ENCODE measurements at regions not wholly inside any gene's neighbourhood (a gene's known extent, or its start where the extent isn't known, plus 50 kb on each side); places are given as distances from the start of the nearest gene placed in this dataset.

DNA sequence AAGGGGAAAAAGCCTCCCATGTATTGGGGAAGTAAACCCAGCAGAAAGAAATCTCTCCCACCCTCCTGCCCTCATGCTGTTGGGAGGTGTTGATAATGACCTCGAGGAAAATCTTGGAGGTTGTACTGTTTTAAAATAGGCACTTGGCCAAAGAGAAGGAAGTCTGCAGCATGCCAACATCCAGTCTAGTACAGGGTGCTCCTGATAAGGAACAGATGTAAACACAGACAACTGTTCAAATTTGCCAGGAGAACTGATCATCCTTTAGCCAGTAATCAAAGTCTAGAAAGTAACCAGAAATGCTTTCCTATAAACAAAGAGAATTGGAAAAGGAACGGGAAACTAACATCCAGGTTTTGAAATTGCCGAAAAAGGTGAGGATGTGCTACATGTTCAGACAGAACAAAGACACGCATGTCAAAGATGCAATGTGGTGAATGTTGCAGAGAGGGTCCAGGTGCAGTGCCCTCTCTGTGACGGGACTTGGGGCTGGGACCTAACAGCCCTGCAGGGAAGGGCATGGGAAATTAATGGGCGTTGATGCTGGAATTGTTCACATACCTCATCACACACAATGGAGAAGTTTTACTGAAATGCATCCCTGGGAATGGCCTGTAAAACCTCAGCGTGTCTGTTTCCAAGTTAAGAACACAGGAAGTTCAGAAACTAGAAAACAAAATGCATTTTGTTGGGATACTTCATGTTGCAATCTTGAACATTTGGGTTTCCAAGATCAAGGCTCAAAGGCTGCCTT lies 125.7 kb upstream of the RND3 start:
- Histone ChIP-seq H3K36me3 (ENCODE audit: control insufficient read depth, insufficient read depth, low read length) (no peaks in the 10 kb centered on the region), H3K4me1 (ENCODE audit: control insufficient read depth, insufficient read depth, low read length, poor library complexity, severe bottlenecking) (no peaks in the 10 kb centered on the region), H3K27me3 (replicated peaks; ENCODE audit: control insufficient read depth, insufficient read depth, low read length, poor library complexity, severe bottlenecking) (no peaks in the 10 kb centered on the region), H3K9me3 (ENCODE audit: control insufficient read depth, low read length) (no peaks in the 10 kb centered on the region), H3K27ac (ENCODE audit: insufficient read depth, low read length, poor library complexity, severe bottlenecking) (no peak overlapping the region), H3K4me3 (ENCODE audit: insufficient read depth, low read depth, low read length, poor library complexity, severe bottlenecking) (no peak overlapping the region)
- DNase-seq = no peak

DNA sequence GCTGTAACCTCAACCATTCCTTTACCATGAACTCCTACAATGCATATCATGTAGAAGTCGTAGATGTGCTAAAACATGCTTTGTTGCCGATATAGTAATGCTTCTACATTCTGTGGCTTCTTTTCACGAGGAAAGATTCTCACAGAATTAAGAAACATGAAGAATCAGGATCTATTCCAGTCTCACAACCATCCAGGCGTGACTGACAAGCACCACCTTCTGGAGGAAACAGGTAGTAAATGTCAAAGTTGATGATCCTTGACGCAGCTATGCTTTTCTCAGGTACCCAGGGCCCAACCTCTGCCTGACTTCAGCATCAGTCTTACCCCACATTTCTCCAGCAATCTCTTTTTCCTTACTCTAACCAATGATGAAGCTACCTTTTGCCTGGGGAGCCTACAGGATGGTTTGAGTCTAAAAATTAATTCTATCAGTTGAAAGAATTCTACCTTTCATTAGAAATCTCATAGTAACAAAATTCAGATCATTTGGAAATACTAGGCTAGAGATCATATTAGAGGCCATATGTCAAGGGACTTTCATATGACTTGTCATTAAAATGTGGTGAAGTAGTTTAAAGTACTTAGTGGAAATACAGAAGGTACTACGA lies 123.3 kb upstream of the RND3 start:
- H3K4me1 ChIP-seq (ENCODE audit: control insufficient read depth, insufficient read depth, low read length, poor library complexity, severe bottlenecking) = no peaks in the 10 kb centered on the region
- H3K27ac ChIP-seq (ENCODE audit: insufficient read depth, low read length, poor library complexity, severe bottlenecking) = no peak overlapping the region
- no peaks in the 10 kb centered on the region for H3K36me3 ChIP-seq (ENCODE audit: control insufficient read depth, insufficient read depth, low read length)
- no peak overlapping the region for H3K4me3 ChIP-seq (ENCODE audit: insufficient read depth, low read depth, low read length, poor library complexity, severe bottlenecking)
- no peaks in the 10 kb centered on the region for H3K9me3 ChIP-seq (ENCODE audit: control insufficient read depth, low read length)
- H3K27me3 ChIP-seq (replicated peaks; ENCODE audit: control insufficient read depth, insufficient read depth, low read length, poor library complexity, severe bottlenecking) = no peaks in the 10 kb centered on the region
- DNase-seq = no peak

DNA sequence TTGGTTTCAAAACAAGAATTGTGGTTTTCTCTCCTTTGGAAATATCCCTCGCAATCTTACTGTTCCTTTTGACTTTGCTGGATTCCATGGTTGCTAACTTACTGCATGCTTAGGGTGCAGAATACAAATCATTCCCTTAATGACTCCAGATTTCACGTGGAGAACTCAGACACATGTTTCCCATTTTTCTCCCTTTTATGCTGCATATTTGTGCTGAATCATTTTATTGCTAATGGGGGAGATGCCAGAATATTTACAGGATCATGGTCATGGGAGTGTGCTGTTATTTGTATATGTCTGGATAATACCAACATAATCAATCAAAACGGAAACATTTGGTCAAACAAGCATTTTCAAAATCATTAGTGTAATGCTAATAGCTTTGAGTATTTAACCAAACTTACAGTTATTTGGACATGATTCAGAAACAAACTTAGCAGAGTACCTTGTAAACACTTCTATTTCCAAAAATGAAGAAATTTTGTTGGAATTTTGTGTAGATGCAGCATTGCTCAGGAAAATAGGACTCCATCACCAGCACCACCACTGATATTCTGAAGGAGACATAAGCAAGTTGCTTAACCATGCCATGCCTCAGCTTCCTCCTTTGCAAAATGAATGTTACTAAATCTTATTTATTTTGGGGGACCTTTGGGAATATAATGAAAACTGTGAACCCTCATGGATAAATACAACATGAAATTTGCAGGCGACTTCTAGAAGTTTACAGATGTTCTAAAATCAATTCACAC lies 122.5 kb upstream of the RND3 start:
- no peak overlapping the region for H3K27ac ChIP-seq (ENCODE audit: insufficient read depth, low read length, poor library complexity, severe bottlenecking)
- H3K36me3 ChIP-seq (ENCODE audit: control insufficient read depth, insufficient read depth, low read length) = no peaks in the 10 kb centered on the region
- DNase-seq = no peak
- H3K4me3 ChIP-seq (ENCODE audit: insufficient read depth, low read depth, low read length, poor library complexity, severe bottlenecking) = no peak overlapping the region
- H3K4me1 ChIP-seq (ENCODE audit: control insufficient read depth, insufficient read depth, low read length, poor library complexity, severe bottlenecking) = no peaks in the 10 kb centered on the region
- H3K9me3 ChIP-seq (ENCODE audit: control insufficient read depth, low read length) = no peaks in the 10 kb centered on the region
- H3K27me3 ChIP-seq (replicated peaks; ENCODE audit: control insufficient read depth, insufficient read depth, low read length, poor library complexity, severe bottlenecking) = no peaks in the 10 kb centered on the region

DNA sequence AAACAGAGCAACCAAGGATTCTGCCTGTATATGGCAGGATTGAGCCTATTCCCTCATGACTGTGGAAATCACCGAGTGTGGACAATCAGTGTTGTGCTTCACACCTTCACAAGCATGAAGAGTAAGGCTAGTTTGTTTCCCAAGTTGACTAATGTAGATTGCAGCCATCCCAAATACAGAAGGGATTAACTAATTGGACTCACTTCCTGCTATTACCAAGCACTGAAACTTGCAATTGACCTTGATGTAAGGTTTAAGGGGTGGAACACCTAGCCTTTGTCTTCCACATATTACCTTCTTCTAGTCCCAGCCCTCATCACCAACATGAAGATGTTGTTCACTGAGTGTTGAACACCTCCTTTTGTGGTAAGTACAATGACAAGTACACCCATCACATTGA lies 120.9 kb upstream of the RND3 start:
- no peak for DNase-seq
- no peaks in the 10 kb centered on the region for H3K4me1 ChIP-seq (ENCODE audit: control insufficient read depth, insufficient read depth, low read length, poor library complexity, severe bottlenecking)
- H3K9me3 ChIP-seq (ENCODE audit: control insufficient read depth, low read length) = no peaks in the 10 kb centered on the region
- no peak overlapping the region for H3K4me3 ChIP-seq (ENCODE audit: insufficient read depth, low read depth, low read length, poor library complexity, severe bottlenecking)
- H3K36me3 ChIP-seq (ENCODE audit: control insufficient read depth, insufficient read depth, low read length) = no peaks in the 10 kb centered on the region
- no peak overlapping the region for H3K27ac ChIP-seq (ENCODE audit: insufficient read depth, low read length, poor library complexity, severe bottlenecking)
- H3K27me3 ChIP-seq (replicated peaks; ENCODE audit: control insufficient read depth, insufficient read depth, low read length, poor library complexity, severe bottlenecking) = no peaks in the 10 kb centered on the region

DNA sequence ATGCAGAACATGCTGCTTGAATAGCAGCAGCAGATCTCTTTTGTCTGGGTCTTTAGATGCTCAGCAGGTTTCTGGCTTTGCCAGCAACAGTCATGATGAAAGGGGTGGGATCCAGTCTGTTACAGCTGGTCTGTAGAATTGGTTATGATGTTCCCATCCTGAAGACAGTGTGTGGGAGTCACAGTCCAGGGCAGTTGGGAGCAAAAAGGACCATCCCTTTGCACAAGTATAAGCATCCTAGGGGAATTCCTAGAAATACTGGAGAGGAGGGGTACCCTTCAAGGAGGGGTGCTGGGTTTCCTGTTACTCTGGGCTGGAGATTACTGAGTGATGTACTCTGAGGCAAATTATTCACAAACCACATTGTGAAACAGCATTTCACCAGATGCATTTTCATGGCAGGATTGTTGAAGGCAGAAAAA lies 119.9 kb upstream of the RND3 start:
- no peak overlapping the region for H3K27ac ChIP-seq (ENCODE audit: insufficient read depth, low read length, poor library complexity, severe bottlenecking)
- no peaks in the 10 kb centered on the region for H3K36me3 ChIP-seq (ENCODE audit: control insufficient read depth, insufficient read depth, low read length)
- no peaks in the 10 kb centered on the region for H3K9me3 ChIP-seq (ENCODE audit: control insufficient read depth, low read length)
- no peaks in the 10 kb centered on the region for H3K27me3 ChIP-seq (replicated peaks; ENCODE audit: control insufficient read depth, insufficient read depth, low read length, poor library complexity, severe bottlenecking)
- H3K4me3 ChIP-seq (ENCODE audit: insufficient read depth, low read depth, low read length, poor library complexity, severe bottlenecking) = no peak overlapping the region
- H3K4me1 ChIP-seq (ENCODE audit: control insufficient read depth, insufficient read depth, low read length, poor library complexity, severe bottlenecking) = no peaks in the 10 kb centered on the region
- DNase-seq = no peak

DNA sequence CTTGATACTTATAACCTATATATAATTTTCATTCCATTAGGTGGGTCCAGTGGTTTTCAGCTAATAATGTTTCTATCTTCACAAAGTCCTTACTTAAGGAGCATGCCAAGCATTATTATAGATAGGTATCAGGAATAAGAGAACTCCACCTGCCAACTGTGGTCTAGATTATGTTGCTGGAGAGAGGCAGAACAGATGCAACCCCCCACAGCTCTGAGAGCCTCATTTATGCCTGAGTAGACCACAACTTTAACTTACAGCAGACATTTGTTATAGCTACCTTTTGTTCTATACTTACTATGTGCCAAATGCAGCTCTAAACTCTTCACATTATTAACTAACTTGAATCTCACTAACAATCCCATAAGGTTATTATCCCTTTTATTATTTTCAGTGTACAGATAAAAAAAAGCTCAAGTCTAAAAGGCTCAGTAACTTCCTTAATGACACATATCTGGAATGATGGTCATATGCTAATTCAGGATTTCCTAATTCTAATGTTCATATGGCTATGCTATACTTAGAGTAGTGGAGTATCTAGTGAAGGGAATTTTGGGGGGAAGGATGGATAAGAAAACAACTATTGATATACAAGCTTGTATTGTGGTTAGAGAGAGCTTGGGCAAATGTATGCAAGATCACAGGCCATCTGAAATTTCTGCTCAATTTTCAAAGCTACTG lies 119.1 kb upstream of the RND3 start:
- H3K27ac ChIP-seq (ENCODE audit: insufficient read depth, low read length, poor library complexity, severe bottlenecking) = no peak overlapping the region
- no peak for DNase-seq
- no peaks in the 10 kb centered on the region for H3K4me1 ChIP-seq (ENCODE audit: control insufficient read depth, insufficient read depth, low read length, poor library complexity, severe bottlenecking)
- no peaks in the 10 kb centered on the region for H3K36me3 ChIP-seq (ENCODE audit: control insufficient read depth, insufficient read depth, low read length)
- H3K27me3 ChIP-seq (replicated peaks; ENCODE audit: control insufficient read depth, insufficient read depth, low read length, poor library complexity, severe bottlenecking) = no peaks in the 10 kb centered on the region
- no peak overlapping the region for H3K4me3 ChIP-seq (ENCODE audit: insufficient read depth, low read depth, low read length, poor library complexity, severe bottlenecking)
- no peaks in the 10 kb centered on the region for H3K9me3 ChIP-seq (ENCODE audit: control insufficient read depth, low read length)

DNA sequence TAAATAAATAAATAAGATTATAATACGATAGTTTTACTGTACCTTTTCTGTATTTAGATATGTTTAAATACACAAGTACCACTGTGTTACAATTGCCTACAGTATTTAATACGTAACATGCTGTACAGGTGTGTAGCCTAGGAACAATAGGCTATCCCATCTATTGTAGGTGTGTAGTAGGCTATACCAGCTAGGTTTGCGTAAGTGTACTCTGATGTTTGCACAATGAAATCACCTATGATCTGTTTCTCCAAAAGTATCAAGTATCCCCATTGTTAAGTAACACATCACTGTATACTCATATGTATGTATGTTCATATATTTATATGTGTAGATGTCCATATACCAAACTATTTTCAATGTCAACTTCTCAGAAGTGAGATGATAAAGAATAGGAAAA lies 118.2 kb upstream of the RND3 start:
- Histone ChIP-seq H3K9me3 (ENCODE audit: control insufficient read depth, low read length) (no peaks in the 10 kb centered on the region), H3K27ac (ENCODE audit: insufficient read depth, low read length, poor library complexity, severe bottlenecking) (no peak overlapping the region), H3K4me1 (ENCODE audit: control insufficient read depth, insufficient read depth, low read length, poor library complexity, severe bottlenecking) (no peaks in the 10 kb centered on the region), H3K4me3 (ENCODE audit: insufficient read depth, low read depth, low read length, poor library complexity, severe bottlenecking) (no peak overlapping the region), H3K27me3 (replicated peaks; ENCODE audit: control insufficient read depth, insufficient read depth, low read length, poor library complexity, severe bottlenecking) (no peaks in the 10 kb centered on the region), H3K36me3 (ENCODE audit: control insufficient read depth, insufficient read depth, low read length) (no peaks in the 10 kb centered on the region)
- DNase-seq = no peak

DNA sequence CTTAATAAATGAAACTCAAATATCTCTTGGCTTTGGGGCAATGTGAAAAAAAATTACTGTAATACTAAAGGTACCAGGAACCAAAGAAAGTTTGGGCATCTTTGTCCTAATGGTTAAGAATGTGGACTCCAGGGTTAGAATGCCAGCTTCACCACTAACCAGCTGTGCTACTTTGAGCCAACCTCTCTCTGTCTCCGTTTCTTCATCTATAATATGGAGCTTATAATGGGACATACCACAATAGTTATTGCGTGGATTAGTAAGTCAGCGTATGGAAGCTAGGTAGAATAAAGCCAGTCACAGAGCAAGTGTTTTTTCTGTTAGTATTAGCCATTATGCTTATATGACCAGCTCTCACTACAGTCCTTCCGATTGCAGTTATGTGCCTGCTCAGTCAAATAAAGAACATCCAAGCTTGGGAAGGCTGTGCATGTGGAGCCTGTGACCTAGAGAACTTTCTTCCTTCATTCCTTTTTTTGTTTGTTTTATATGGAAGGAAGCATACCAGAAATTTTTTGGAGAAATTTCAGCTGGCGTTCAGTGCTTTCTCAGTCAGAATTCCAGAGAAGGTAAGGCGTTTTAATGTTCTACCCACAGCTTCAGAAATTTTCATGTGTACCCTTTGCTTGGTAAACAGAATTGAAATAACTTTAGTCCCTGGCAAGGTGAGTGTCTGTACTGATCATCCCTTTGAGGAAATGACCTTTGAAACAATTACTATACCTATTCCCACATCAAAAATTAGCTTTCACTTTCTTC lies 114.0 kb upstream of the RND3 start:
- Histone ChIP-seq H3K27ac (ENCODE audit: insufficient read depth, low read length, poor library complexity, severe bottlenecking) (no peak overlapping the region), H3K36me3 (ENCODE audit: control insufficient read depth, insufficient read depth, low read length) (no peaks in the 10 kb centered on the region), H3K4me1 (ENCODE audit: control insufficient read depth, insufficient read depth, low read length, poor library complexity, severe bottlenecking) (no peaks in the 10 kb centered on the region), H3K27me3 (replicated peaks; ENCODE audit: control insufficient read depth, insufficient read depth, low read length, poor library complexity, severe bottlenecking) (no peaks in the 10 kb centered on the region), H3K9me3 (ENCODE audit: control insufficient read depth, low read length) (no peaks in the 10 kb centered on the region), H3K4me3 (ENCODE audit: insufficient read depth, low read depth, low read length, poor library complexity, severe bottlenecking) (no peak overlapping the region)
- no peak for DNase-seq

DNA sequence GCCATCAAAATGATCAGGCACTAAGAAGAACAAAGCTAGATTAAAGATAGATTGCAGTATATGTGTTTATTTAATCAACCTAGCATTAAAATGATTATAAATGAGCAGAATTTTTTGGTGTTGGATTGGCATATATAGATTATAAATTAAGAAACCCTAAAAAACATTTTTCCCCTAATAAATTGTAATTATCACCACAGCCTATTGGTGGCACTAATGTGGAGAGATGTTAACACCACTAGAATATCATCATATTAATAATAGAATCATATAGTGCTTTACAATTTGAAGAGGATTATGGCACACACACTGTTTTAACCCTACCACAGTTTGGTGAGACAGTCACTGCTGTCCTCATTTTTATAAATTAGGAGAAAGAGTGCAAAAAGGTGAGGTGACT lies 112.4 kb upstream of the RND3 start:
- no peaks in the 10 kb centered on the region for H3K36me3 ChIP-seq (ENCODE audit: control insufficient read depth, insufficient read depth, low read length)
- no peaks in the 10 kb centered on the region for H3K27me3 ChIP-seq (replicated peaks; ENCODE audit: control insufficient read depth, insufficient read depth, low read length, poor library complexity, severe bottlenecking)
- H3K9me3 ChIP-seq (ENCODE audit: control insufficient read depth, low read length) = no peaks in the 10 kb centered on the region
- H3K4me1 ChIP-seq (ENCODE audit: control insufficient read depth, insufficient read depth, low read length, poor library complexity, severe bottlenecking) = no peaks in the 10 kb centered on the region
- H3K4me3 ChIP-seq (ENCODE audit: insufficient read depth, low read depth, low read length, poor library complexity, severe bottlenecking) = no peak overlapping the region
- DNase-seq = no peak
- no peak overlapping the region for H3K27ac ChIP-seq (ENCODE audit: insufficient read depth, low read length, poor library complexity, severe bottlenecking)

Data from effector memory CD4-positive, alpha-beta T cell (primary cell).